Activated CD8-positive, alpha-beta T cell treated with anti-CD3 and anti-CD28 coated beads for 36 hours (primary cell): ENCODE measurements at regions not wholly inside any gene's neighbourhood (a gene's known extent, or its start where the extent isn't known, plus 50 kb on each side); places are given as distances from the start of the nearest gene placed in this dataset.

Source experiments
- ATAC-seq: fragments of 200-7000 bp; cut with Tn5 transposase; one replicate; pipeline ENCODE4 v1.10.0; 2021; ENCODE audit warnings: mild to moderate bottlenecking, moderate library complexity
- CTCF ChIA-PET: fragments of 350-600 bp; sonication (Branson Sonifier 250); formaldehyde crosslinking; loops from one replicate; lab custom pipeline; 2021; ENCODE audit warnings: antibody characterized with exemption; lab: Charles Lee
- POLR2A ChIA-PET: fragments of 350-600 bp; sonication (Branson Sonifier 250); formaldehyde crosslinking; loops from one replicate; lab custom pipeline; 2021; ENCODE audit warnings: antibody characterized with exemption; lab: Charles Lee
- DNase-seq: peaks from one replicate; pipeline ENCODE4 v3.0.0-alpha.2; 2020
- H3K27ac Mint-ChIP-seq: one replicate; pipeline ENCODE4 v1.8.0; 2021; ENCODE audit warnings: mild to moderate bottlenecking, mixed read lengths
- H3K27me3 Mint-ChIP-seq: one replicate; pipeline ENCODE4 v1.8.0; 2021; ENCODE audit warnings: mixed read lengths
- H3K36me3 Mint-ChIP-seq: one replicate; pipeline ENCODE4 v1.8.0; 2021; ENCODE audit warnings: low read depth, mixed read lengths
- H3K4me1 Mint-ChIP-seq: one replicate; pipeline ENCODE4 v1.8.0; 2021; ENCODE audit warnings: low read depth, mixed read lengths
- H3K4me3 Mint-ChIP-seq: one replicate; pipeline ENCODE4 v1.8.0; 2021; ENCODE audit warnings: mild to moderate bottlenecking, moderate library complexity, mixed read lengths
- H3K9me3 Mint-ChIP-seq: one replicate; pipeline ENCODE4 v1.8.0; 2021; ENCODE audit warnings: mixed read lengths
- CTCF ChIP-seq: fragments of 200-600 bp; IDR thresholded peaks from one replicate; pipeline ENCODE4 v1.8.0; 2022; ENCODE audit warnings: antibody characterized with exemption, mild to moderate bottlenecking
- intact Hi-C: fragments of 100-400 bp; cut with micrococcal nuclease; formaldehyde crosslinking; loops from one replicate; pipeline ENCODE4 v1.10.0; 2022

GRCh38 chrX:79243691-79244090 lies 99.2 kb downstream of the GPR174 start:
- ATAC-seq = no peak
- peaks cover 37% of the 10 kb centered on the region for H3K4me1 Mint-ChIP-seq
- H3K36me3 Mint-ChIP-seq = peaks cover 49% of the 10 kb centered on the region
- POLR2A ChIA-PET = no interaction called here
- peak overlapping the region; percentile 25 for H3K27ac Mint-ChIP-seq
- CTCF ChIA-PET = no interaction called here
- DNase-seq = no peak
- TF ChIP-seq CTCF = no peak
- intact Hi-C loops = no loop called here
- H3K9me3 Mint-ChIP-seq = peaks cover 12% of the 10 kb centered on the region
- no peaks in the 10 kb centered on the region for H3K27me3 Mint-ChIP-seq
- no peak overlapping the region for H3K4me3 Mint-ChIP-seq

DNA sequence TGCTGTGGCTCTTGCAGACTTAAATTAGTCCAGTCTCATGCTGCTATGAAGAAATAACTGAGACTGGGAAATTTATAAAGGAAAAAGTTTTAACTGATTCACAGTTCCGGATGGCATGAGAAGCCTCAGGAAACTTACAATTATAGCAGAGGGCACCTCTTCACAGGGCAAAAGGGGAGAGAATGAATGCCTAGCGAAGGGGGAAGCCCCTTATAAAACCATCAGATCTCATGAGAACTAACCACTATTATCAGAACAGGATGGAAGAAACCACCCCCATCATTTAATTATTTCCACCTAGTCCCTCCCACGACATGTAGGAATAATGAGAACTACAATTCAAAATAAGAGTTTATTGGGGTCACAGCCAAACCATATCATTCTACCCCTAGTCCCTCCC lies 91.4 kb downstream of the GPR174 start:
- Mint-ChIP-seq H3K36me3 (peaks cover 70% of the 10 kb centered on the region), H3K9me3 (peaks cover 10% of the 10 kb centered on the region), H3K27me3 (no peaks in the 10 kb centered on the region), H3K27ac (peak overlapping the region; percentile 77), H3K4me3 (no peak overlapping the region), H3K4me1 (peaks cover 59% of the 10 kb centered on the region)
- ATAC-seq (peak; percentile 28), DNase-seq (no peak)
- intact Hi-C loops = loop anchor here (5.0 kb wide), 1 partner anchor 36 kb away; no protein-coding TSS in a partner anchor
- ChIA-PET CTCF (no interaction called here), POLR2A (no interaction called here)
- no peak for TF ChIP-seq CTCF

GRCh38 chrX:79231662-79232061 lies 87.2 kb downstream of the GPR174 start:
- no peak for DNase-seq
- H3K4me1 Mint-ChIP-seq = peaks cover 54% of the 10 kb centered on the region
- H3K27ac Mint-ChIP-seq = peak overlapping the region; percentile 90
- H3K4me3 Mint-ChIP-seq = peak overlapping the region; percentile 7
- peak; percentile 53 for ATAC-seq
- TF ChIP-seq CTCF = no peak
- ChIA-PET POLR2A (interaction anchor here (0.9 kb wide), 1 partner anchor 11 kb away, joined by 3 read pairs; no protein-coding TSS in a partner anchor), CTCF (no interaction called here)
- no peaks in the 10 kb centered on the region for H3K27me3 Mint-ChIP-seq
- intact Hi-C loops = no loop called here
- peaks cover 2% of the 10 kb centered on the region for H3K9me3 Mint-ChIP-seq
- H3K36me3 Mint-ChIP-seq = peaks cover 43% of the 10 kb centered on the region
